ENCODE measurements at regions not wholly inside any gene's neighbourhood (a gene's known extent, or its start where the extent isn't known, plus 50 kb on each side); places are given as distances from the start of the nearest gene placed in this dataset.

GRCh38 chr16:64203126-64203525 is 918.7 kb downstream of the CDH11 start:
- DNase-seq (ENCODE audit: low read depth in 1 of 2, low spot score in 1 of 2) = no peak
- no peak for TF ChIP-seq CTCF (IDR thresholded peaks at IDR 0.05; ENCODE audit: low read depth, low read length)
- Histone ChIP-seq H3K4me1 (ENCODE audit: low read depth) (no peaks in the 10 kb centered on the region), H3K9me3 (ENCODE audit: low read depth) (no peaks in the 10 kb centered on the region), H3K27ac (no peak overlapping the region), H3K27me3 (no peaks in the 10 kb centered on the region), H3K4me3 (no peak overlapping the region), H3K36me3 (no peaks in the 10 kb centered on the region)

GRCh38 chr16:64202571-64202970 is 919.3 kb downstream of the CDH11 start:
- no peak for TF ChIP-seq CTCF (IDR thresholded peaks at IDR 0.05; ENCODE audit: low read depth, low read length)
- H3K9me3 ChIP-seq (ENCODE audit: low read depth) = no peaks in the 10 kb centered on the region
- no peaks in the 10 kb centered on the region for H3K27me3 ChIP-seq
- no peak for DNase-seq (ENCODE audit: low read depth in 1 of 2, low spot score in 1 of 2)
- H3K27ac ChIP-seq = no peak overlapping the region
- H3K36me3 ChIP-seq = no peaks in the 10 kb centered on the region
- H3K4me1 ChIP-seq (ENCODE audit: low read depth) = no peaks in the 10 kb centered on the region
- no peak overlapping the region for H3K4me3 ChIP-seq

DNA sequence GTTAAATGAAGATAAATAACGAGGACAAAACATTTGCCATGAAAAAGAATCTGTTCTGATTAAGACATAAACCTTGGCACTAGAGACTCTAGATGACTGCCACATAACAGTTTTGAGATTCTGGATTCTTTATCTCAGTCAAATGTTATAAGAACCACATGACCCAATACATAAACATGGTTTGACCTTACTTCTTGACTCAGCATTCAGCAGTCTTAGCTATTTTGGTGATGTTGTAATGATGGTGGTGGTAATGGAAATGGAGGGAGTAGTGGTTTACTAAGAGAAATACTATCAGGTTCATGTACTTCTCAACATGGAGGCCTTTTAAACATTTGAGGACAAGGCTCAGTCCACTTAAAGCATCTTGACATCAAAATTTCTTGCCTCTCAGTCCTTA is 925.4 kb downstream of the CDH11 start:
- Histone ChIP-seq H3K36me3 (no peaks in the 10 kb centered on the region), H3K4me1 (ENCODE audit: low read depth) (no peaks in the 10 kb centered on the region), H3K9me3 (ENCODE audit: low read depth) (no peaks in the 10 kb centered on the region), H3K27ac (no peak overlapping the region), H3K27me3 (no peaks in the 10 kb centered on the region), H3K4me3 (no peak overlapping the region)
- TF ChIP-seq CTCF (IDR thresholded peaks at IDR 0.05; ENCODE audit: low read depth, low read length) = no peak
- DNase-seq (ENCODE audit: low read depth in 1 of 2, low spot score in 1 of 2) = peak in 1 of 2 donors; percentile 23

- Histone ChIP-seq H3K27ac (no peak overlapping the region), H3K4me3 (no peak overlapping the region), H3K36me3 (no peaks in the 10 kb centered on the region), H3K4me1 (ENCODE audit: low read depth) (no peaks in the 10 kb centered on the region), H3K9me3 (ENCODE audit: low read depth) (no peaks in the 10 kb centered on the region), H3K27me3 (no peaks in the 10 kb centered on the region)
- DNase-seq (ENCODE audit: low read depth in 1 of 2, low spot score in 1 of 2) = no peak
- TF ChIP-seq CTCF (IDR thresholded peaks at IDR 0.05; ENCODE audit: low read depth, low read length) = no peak
These were observed 935.9 kb downstream of the CDH11 start for GRCh38 chr16:64185954-64186353.

GRCh38 chr16:64184156-64184555 is 937.7 kb downstream of the CDH11 start:
- Histone ChIP-seq H3K4me3 (no peak overlapping the region), H3K27ac (no peak overlapping the region), H3K4me1 (ENCODE audit: low read depth) (no peaks in the 10 kb centered on the region), H3K36me3 (no peaks in the 10 kb centered on the region), H3K27me3 (no peaks in the 10 kb centered on the region), H3K9me3 (ENCODE audit: low read depth) (no peaks in the 10 kb centered on the region)
- no peak for TF ChIP-seq CTCF (IDR thresholded peaks at IDR 0.05; ENCODE audit: low read depth, low read length)
- DNase-seq (ENCODE audit: low read depth in 1 of 2, low spot score in 1 of 2) = no peak

GRCh38 chr16:64182985-64183384 is 938.9 kb downstream of the CDH11 start:
- TF ChIP-seq CTCF (IDR thresholded peaks at IDR 0.05; ENCODE audit: low read depth, low read length) = no peak
- DNase-seq (ENCODE audit: low read depth in 1 of 2, low spot score in 1 of 2) = no peak
- Histone ChIP-seq H3K4me1 (ENCODE audit: low read depth) (no peaks in the 10 kb centered on the region), H3K36me3 (no peaks in the 10 kb centered on the region), H3K27ac (no peak overlapping the region), H3K9me3 (ENCODE audit: low read depth) (no peaks in the 10 kb centered on the region), H3K27me3 (no peaks in the 10 kb centered on the region), H3K4me3 (no peak overlapping the region)

Data from cardiac muscle cell (in vitro differentiated cells and primary cell).